GM21786 (cell line): ENCODE measurements at regions not wholly inside any gene's neighbourhood (a gene's known extent, or its start where the extent isn't known, plus 50 kb on each side); places are given as distances from the start of the nearest gene placed in this dataset.
"Not testable (repeated sequence)": the region's sequence is repeated elsewhere in the genome, so short reads cannot be mapped to it uniquely, and the experiment has no call there.

Source experiments
- ATAC-seq: cut with Tn5 transposase; IDR thresholded peaks from one replicate; pipeline ENCODE4 v1.9.1; 2021; ENCODE audit not compliant: unreplicated experiment

- no peak for ATAC-seq
These were observed 362.3 kb downstream of the FLRT2 start for GRCh38 chr14:85892251-85892650.

- no peak for ATAC-seq
These were observed 354.0 kb downstream of the FLRT2 start for GRCh38 chr14:85883966-85884365.

GRCh38 chr14:85883101-85883500 is 353.2 kb downstream of the FLRT2 start:
- ATAC-seq: no peak

DNA sequence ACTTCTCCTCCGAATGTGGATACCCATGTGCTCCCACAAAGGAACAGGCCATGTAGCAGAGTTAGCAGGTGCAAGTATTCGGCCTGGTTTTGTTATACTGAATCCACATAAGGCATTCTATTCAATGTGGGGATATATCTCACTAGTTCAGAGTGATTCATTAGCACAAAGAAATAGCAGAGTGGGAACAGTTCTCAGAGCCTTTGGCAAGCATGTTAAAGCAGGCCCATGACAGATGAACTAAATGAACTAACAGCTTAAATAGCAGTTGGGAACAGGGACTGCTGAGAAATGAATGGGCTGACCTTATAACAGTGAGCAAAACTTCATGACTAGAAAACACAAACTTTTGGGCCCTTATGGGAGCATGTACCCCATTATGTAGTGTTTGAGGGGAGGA is 352.0 kb downstream of the FLRT2 start:
- no peak for ATAC-seq

GRCh38 chr14:85878874-85879273 is 348.9 kb downstream of the FLRT2 start:
- ATAC-seq: no peak

DNA sequence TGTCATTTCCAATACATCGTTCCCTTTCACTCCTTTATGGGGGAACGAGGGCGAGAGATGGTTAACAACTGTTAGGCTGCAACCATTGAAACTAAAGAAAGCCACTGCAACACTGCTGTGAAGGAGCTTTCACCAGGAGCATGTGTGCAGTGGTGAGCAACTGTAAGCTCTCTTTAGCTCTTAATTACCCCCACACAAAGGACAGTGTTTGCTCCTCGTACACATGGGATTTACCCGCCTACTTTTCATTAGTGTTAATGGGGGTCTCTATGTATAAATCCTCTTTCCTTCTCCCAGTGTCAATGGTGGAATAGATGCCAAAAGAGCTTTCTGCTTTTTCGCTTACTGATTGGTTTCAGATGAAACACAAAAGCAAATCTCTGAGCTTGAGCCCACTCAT is 343.1 kb downstream of the FLRT2 start:
- no peak for ATAC-seq

GRCh38 chr14:85867450-85867849 is 337.5 kb downstream of the FLRT2 start:
- ATAC-seq: no peak

- no peak for ATAC-seq
These were observed 335.8 kb downstream of the FLRT2 start for GRCh38 chr14:85865701-85866100.

DNA sequence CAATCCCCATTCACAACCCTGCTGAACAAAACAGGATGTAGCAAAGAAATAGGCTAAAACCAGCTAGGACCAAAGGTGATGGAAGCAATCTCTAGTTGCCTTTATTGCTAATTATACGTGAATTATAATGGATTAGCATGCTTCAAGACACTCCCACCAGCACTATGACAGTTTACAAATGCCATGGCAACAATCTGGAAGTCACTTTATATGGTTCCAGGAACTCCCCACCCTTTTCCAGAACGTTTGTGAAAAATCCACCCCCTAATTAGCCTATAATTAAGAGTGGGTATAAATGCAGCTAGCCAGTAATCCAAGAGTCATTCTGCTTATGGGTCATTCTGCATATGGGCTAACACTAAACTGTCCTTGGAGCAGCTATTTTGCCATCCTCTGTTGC is 328.7 kb downstream of the FLRT2 start:
- no peak for ATAC-seq

DNA sequence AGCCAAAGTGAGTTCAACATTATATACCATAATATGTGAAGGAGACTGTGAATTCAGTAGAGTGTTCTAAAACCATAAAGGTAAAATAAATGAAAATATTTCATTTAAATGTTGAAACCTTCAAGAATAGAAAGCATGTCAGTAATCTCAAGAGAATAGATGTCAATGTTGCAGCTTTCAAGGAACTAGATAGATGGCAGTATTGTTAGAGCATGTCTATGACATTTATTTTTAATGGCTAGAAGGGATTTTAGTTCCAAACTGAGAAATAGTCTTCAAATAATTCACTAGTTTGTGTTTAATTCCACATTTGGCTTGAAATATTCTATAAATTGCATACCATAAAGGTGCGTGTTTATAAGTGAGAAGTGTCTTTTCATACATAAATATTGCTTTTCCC is 326.5 kb downstream of the FLRT2 start:
- ATAC-seq: no peak

GRCh38 chr14:85853996-85854526 is 324.1 kb downstream of the FLRT2 start:
- ATAC-seq: no peak

DNA sequence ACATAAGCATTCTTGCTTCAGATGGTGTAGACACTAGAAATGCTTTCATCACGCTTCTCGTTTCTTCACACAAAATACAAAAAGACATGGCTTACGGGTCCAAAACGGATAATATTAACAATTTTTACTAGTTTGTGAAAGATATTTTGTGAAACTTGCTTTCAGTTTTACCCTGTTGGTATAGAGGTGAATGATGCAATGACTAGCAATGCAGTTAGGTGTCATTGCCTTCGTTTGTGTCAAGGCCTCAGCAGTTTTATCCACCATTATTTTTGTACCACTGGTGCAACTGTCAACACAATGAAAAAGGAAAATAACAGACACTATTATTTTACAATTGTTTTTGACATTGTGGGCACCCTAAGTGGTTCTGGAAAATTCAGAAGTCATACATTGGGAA is 323.0 kb downstream of the FLRT2 start:
- ATAC-seq: no peak

- not testable (repeated sequence) for ATAC-seq
These were observed 322.2 kb downstream of the FLRT2 start for GRCh38 chr14:85852123-85852522.

- ATAC-seq: not testable (repeated sequence)
These were observed 300.6 kb downstream of the FLRT2 start for GRCh38 chr14:85830549-85830948.

DNA sequence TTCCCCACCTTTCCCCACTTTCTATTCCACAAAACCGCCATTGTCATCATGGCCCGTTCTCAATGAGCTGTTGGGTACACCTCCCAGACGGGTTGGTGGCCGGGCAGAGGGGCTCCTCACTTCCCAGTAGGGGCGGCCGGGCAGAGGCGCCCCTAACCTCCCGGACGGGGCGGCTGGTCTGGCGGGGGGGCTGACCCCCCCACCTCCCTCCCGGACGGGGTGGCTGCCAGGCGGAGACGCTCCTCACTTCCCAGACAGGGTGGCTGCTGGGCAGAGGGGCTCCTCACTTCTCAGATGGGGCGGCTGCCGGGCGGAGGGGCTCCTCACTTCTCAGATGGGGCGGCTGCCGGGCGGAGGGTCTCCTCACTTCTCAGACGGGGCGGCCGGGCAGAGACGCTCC is 299.7 kb downstream of the FLRT2 start:
- not testable (repeated sequence) for ATAC-seq

- ATAC-seq: no peak
These were observed 294.6 kb downstream of the FLRT2 start for GRCh38 chr14:85824526-85824925.

GRCh38 chr14:85822236-85822635 is 292.3 kb downstream of the FLRT2 start:
- no peak for ATAC-seq

DNA sequence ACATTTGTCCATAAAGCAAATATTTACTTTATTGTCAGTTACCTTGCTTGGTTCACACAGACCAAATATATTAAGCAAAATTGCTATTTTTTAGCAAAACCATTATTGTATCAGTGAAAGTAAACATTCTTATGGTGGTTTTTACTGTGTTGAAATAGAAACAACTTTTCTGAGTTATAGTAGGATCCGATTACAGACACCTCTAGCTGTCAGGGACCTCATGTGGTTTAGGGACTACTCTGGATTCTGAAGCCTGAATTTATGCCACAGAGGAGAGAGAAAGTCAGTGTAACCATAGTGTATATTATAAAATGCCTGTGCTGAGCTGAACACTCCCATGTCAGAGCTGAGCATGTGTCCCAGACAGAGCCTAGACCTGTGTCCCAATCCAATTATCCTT is 287.5 kb downstream of the FLRT2 start:
- ATAC-seq: no peak

DNA sequence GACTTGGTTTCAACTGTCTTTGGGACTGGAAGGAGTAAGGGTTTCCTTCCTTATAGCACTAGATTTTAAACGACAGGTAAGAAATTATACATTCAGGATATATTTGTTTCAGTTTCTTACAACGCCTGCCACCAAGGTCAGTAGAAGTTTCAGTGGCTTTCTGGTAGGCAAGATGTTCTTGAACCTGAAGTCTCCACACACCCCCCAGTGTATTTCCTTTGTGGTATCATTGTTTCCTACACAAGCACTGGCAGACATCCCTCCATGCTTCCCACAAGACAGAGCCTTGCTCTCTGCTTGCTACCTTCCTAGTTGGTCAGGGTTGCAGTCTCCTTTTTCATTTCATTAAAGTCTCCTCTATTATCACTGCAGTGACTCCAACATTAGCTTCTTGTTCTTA is 283.1 kb downstream of the FLRT2 start:
- ATAC-seq: no peak

- no peak for ATAC-seq
These were observed 281.4 kb downstream of the FLRT2 start for GRCh38 chr14:85811340-85811739.

- ATAC-seq: no peak
These were observed 269.7 kb downstream of the FLRT2 start for GRCh38 chr14:85799668-85800067.

- ATAC-seq: no peak
These were observed 268.9 kb downstream of the FLRT2 start for GRCh38 chr14:85798856-85799255.

GRCh38 chr14:85793533-85793932 is 263.6 kb downstream of the FLRT2 start:
- ATAC-seq: no peak

DNA sequence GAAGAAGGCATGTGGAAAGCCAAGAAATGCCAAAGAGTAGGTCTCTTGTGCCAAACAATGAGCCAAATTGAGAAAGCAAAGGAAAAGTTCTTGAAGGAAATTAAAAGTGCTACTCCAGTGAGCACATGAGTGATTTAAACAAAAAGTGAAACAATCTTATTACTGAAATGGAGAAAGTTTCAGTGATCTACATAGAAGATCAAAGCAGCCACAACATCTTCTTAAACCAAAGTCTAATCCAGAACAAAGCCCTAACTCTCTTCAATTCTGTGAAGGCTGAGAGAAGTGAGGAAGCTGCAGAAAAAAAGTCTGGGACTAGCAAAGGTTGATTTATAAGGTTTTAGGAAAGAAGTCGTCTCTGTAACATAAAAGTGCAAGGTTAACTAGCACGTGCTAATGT is 259.6 kb downstream of the FLRT2 start:
- ATAC-seq: no peak
